PC-9 (cell line): ENCODE measurements at regions not wholly inside any gene's neighbourhood (a gene's known extent, or its start where the extent isn't known, plus 50 kb on each side); places are given as distances from the start of the nearest gene placed in this dataset.

Experiments used
- EZH2 ChIP-seq: fragments of 200-600 bp; sonication (generic); IDR thresholded peaks from 2 replicates; pipeline ENCODE4 v1.8.0; 2017; ENCODE audit warnings: antibody characterized with exemption, low read depth
- TF ChIP-seq, protein P1 (sequence below): fragments of 200-600 bp; sonication (generic); conservative IDR thresholded peaks from 2 replicates; pipeline ENCODE4 v1.6.1; 2017; ENCODE audit warnings: mixed run types, antibody characterized with exemption, mild to moderate bottlenecking, moderate library complexity

DNA sequence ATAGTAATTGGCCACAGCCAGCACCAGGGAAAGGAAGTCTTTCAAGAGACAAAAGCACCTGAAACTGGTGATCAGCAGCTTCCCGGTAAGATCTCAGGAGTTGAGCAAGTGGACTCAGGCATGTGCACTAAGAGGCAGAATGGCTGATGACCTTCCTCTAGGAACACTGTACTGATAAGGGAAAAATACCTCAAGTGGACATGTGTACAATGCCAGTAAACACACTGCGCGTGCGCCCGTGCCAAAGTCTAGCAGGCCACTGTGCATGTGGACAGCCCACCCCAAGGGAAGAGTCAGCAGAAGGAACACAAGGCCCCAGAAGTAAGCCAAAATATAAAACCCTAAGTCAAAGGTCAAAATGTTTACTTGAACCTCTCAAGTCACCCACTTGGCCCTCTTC, 423.0 kb downstream of the TUSC1 start:
- TF ChIP-seq, protein P1, sequence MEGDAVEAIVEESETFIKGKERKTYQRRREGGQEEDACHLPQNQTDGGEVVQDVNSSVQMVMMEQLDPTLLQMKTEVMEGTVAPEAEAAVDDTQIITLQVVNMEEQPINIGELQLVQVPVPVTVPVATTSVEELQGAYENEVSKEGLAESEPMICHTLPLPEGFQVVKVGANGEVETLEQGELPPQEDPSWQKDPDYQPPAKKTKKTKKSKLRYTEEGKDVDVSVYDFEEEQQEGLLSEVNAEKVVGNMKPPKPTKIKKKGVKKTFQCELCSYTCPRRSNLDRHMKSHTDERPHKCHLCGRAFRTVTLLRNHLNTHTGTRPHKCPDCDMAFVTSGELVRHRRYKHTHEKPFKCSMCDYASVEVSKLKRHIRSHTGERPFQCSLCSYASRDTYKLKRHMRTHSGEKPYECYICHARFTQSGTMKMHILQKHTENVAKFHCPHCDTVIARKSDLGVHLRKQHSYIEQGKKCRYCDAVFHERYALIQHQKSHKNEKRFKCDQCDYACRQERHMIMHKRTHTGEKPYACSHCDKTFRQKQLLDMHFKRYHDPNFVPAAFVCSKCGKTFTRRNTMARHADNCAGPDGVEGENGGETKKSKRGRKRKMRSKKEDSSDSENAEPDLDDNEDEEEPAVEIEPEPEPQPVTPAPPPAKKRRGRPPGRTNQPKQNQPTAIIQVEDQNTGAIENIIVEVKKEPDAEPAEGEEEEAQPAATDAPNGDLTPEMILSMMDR, result no peak
- no peak for TF ChIP-seq EZH2
